NK-92 treated with Interleukin-12 subunit alpha and Interleukin-12 subunit beta, amount 100 ng/mL, for 24 hours (cell line): ENCODE measurements at regions not wholly inside any gene's neighbourhood (a gene's known extent, or its start where the extent isn't known, plus 50 kb on each side); places are given as distances from the start of the nearest gene placed in this dataset.
"Not testable (repeated sequence)": the region's sequence is repeated elsewhere in the genome, so short reads cannot be mapped to it uniquely, and the experiment has no call there.

ENCODE experiments used
- DNase-seq: peaks from one replicate; lab custom pipeline; 2025; lab: John Stamatoyannopoulos, UW

DNA sequence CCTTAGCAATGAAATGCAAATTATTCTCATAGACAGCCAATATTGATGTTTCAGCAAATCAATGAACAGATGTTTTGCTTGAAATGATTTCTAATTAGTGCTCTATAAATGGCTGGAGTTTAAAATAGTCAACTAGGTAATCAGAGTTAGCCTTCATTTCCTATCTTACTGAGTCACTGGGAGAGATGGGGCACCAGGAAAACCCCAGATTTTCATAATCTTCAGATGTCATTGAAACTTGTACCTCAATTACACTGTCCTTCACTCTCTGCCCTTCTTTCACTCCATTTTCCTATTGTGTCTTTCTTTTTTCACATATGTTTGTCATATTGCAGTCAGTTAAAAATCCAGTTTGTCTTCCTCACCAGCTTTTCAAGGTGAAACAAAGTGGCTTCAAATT is 92.7 kb downstream of the C12orf75 start:
- no peak for DNase-seq

DNA sequence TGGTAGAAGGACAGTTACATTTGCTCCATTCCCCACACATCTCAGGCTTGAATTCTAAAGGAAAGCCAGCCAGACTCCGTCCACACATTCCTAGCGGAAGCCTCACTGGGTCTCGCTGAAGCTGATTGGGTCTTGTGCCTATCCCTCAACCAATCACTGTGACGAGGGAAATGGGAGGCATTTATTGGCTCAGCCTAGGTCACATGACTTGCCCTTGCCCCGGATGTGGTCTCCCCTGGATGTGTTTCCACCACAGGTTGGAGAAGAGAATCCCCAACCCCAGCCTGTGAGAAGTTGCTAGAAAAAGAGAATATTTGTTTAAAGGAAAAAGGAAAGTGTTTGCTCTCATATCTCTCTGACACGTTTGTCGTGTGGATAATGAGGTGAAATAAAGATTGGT is 93.4 kb downstream of the C12orf75 start:
- no peak for DNase-seq

DNA sequence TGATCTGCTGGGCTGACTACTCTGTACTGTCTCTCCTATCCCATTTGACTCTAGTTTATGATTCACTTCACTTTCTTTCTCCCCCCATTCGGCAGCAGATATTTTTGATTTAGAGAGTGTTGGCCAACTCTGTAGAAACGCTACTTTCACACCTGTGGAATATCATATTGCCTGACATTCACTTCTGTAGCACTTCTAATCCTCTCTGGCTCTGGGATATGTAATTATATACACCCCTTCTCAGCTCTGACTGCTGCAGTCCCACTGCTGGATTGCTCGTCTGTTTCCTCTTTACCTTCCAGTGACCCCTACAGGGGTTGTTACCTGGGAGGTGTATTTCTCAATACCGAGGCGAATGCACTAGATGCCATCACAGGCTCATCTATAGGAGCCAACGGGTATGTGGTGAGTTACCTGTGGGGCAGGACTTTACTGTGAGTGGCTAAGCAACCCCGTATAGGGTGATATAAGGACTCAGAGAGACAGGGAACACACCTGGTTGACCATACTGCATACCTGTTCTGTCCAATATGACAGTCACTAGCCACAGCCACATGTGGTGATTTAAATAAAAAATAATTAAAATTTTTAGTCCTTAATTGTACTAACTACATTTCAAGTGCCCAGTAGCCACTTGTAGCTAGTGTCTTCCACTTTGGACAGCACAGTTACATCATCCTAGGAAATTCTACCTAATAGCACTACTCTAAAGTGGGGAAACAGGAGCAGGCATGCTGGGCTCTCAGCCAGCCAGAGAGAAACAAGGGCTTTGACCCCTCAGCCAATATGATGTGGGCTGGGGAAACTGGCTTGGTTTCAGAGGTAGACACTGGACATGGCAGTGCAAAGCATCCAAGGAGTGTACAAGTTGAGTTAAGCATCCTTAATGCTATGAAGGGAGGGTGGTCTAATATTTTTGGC is 95.0 kb downstream of the C12orf75 start:
- no peak for DNase-seq

DNA sequence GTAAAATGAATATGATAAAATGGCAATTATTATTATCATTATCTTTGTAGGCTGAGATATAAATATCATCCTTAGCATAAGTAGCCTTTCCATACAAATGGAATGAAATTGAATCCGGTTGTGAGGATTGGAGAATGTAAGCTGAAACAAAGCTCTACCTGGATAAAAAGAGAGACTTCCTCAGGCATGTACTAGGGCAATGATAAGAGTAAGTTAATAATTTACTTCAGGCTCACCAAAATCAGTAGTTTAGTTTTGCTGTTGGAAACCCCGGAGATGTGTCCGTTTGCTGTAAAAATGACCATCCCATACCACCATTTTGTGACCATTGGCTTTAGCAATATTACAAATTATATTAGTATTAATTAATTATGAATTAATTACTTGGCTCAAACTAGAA is 96.3 kb downstream of the C12orf75 start:
- DNase-seq, result no peak

DNA sequence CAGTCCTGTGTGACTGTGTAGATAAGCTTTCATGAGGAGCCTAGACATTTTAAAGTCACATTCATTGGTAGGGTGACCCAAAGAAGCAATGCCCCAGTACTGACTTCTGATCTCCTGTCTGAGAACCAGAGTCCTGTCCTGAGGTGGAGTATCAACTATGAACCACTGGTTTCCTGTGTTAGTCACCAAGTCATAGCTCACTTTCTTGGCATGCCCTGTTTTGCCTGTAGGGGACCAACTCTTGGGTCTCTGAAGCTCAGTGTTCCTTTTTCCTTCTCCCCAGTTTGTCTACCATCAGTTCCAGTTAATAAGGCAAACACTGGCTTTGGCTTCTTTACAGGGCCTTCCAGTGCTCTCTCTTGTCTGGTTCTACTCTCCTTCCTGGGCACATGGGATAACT is 97.4 kb downstream of the C12orf75 start:
- no peak for DNase-seq

DNA sequence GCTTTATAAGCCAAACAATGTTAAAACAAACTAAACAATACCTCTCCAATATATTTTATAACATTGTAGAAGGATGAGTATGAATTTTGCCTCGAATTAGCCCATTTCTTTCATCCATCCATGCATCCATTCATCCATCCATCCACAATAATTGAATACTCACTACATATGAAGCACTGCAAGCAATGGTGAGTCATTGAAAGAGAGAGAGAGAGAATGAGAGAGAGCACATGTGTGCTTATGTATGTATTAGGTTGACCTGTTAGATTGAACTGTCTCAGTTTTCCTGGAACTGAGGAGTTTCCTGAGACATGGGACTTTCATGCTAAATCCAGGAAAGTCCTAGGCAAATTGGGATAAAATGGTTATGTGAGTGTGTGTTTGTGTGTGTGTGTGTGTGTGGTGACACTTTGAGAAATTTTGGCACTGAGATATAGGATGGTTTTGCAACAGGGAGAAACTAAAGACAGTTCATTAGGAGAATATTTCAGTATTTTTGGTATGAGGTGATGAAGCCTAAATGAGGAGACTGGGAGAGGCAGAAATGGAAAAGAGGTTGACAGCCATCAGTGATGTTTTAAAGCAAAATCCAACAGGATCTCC is 98.4 kb downstream of the C12orf75 start:
- no peak for DNase-seq

DNA sequence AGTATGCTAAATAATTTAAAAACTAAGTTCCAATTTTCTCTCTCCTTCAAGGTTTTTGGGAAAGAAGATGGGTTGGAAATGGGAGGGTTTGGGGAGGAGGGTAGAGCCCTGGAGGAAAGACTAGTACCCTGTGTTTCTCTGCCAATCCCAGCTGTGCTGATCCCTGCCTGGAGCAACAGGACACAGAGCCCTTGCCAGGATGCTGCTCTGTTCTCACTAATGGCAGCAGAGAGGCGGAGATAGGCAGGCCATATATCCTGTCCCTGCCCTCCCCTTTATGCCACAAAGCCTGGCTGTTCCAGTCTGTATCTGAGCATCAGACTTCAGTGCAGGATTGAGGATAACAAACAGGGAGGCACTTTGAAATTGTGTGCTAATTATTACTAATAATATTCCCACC is 99.0 kb downstream of the C12orf75 start:
- DNase-seq, result no peak

DNA sequence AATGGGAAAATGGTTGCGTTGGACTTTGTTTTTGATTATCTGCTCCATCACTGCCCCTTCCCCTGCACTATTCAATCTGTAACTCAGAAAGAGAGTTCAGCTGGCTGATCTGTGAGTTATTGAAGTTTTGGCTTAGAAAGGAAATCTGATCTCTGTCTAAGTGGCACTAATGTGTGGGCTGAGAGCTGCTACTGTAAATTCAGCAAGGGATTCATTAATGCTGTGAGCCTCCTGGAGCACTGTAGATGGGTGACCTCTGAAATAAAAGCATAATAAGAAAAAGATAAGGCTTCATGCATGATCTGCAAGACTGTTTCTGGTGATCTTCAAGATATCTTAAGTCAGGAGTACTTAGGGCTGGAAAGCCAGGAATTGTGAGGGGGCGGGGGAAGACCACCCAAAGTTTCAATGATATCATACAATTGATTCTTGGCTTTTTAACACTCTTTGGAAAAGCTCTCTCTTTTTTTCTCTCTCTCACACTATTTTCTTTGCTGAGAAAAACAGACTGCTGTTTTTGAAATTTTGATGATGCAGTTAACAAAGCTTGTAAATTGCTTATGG is 101.1 kb downstream of the C12orf75 start:
- no peak for DNase-seq

DNA sequence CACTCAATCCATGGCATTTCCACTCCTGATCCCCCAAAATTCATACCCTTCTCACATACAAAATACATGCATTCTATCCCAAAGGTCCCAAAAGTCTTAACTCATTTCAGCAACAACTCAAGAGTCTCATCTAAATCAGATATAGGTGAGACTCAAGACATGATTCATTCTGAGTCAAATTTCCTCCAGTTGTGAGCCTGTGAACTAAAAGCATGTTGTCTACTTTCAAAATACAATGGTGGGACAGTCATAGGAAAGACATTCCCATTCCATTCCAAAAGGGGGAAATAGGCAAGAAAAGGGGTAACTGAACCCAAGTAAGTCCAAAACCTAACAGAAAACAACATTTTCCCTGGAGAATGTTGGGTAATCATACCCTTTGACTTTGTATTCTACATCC is 103.3 kb downstream of the C12orf75 start:
- DNase-seq, result no peak

DNA sequence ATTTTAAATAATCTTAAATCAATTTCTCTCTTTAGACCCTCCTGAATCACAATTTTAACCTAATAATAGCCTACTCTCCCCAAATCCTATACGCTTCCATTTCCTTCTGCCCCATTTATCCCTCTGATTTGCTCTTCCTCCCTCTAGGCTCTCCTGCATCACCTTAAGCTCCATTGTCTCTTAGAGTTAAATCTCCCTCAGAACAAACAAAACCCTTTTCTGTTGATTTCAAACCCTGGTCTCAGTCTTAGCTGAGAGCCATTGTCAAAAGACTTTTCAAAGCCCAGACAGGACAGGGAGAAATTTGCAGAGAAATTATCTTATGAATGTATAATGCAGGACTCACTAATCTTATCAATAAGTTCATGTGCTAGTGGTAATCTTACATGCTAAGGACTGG is 106.1 kb downstream of the C12orf75 start:
- no peak for DNase-seq

DNA sequence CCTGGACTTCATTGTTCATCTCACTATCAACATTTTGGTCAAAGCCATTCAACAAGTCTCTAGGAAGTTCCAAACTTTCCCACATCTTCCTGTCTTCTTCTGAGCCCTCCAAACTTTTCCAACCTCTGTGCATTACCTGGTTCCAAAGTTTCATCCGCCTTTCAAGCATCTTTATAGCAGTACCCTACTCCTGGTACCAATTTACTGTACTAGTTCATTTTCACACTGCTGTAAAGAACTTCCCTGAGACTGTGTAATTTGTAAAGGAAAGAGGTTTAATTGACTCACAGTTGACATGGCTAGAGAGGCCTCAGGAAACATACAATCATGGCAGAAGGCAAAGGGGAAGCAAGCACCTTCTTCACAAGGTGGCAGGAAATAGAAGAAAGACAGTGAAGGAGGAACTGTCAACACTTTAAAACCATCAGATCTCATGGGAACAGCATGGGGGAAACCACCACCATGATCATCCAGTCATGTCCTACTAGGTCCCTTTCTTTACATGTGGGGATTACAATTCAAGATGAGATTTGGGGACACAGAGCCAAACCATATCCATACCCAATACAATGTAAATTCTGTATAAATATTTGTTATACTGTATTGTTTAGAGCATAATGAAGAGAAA is 109.7 kb downstream of the C12orf75 start:
- DNase-seq, result no peak

DNA sequence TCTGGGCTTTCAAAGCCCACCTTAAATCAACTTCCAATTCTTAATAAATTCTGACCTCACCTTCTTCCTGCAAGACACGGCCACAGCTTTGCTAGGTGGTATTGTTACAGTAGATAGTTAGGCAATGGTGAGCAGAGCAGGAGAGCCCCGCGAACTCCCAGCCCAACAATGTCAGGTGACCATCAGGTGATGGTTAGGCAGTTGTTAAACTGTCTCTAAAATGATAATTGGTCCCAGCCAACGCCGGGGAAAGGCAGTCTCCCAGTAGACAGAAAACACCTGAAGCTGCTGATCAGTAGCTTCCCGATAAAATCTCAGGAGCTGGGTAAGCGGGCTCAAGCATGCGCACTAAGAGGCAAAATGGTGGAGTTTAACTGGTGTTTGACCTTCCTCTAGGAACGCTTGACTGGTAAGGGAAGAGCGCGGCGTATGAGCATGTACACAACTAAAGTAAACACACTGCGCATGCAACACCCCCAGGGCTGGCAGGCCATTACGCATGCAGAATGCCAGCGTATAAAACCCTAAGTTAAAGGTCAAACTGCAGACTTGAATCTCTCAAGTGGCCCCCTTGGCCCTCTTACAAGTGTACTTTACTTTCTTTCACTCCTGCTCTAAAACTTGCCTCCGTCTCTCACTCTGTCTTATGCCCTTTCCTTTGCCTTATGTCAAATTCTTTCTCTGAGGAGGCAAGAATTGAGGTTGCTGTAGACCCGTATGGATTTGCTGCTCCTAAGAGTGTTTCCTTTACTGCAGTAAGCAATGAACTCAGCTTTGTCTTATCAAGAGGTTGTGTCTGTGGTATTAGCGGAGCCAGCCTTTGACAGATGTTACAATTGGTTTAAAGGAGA is 113.5 kb downstream of the C12orf75 start:
- DNase-seq, result no peak

DNA sequence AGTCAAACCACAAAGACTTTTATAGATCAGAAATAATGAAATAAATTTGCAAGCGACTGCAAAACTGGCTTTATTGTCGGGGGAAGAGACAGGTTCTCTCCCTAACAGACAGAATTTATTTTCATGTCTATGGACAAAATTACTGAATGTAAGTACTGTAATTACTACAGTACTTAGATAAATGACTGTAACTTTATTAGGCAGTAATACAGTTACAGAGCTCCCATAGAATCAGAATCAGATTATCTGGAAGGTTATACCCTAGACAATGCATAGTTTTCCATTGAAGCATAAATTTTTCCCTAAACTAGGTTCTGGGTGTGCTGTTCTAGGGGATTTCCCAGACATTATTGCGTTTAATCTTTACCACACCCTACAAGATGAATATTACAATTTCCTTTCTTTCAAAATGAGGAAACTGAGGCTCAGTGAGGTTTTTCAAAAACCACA is 114.2 kb downstream of the C12orf75 start:
- no peak for DNase-seq

DNA sequence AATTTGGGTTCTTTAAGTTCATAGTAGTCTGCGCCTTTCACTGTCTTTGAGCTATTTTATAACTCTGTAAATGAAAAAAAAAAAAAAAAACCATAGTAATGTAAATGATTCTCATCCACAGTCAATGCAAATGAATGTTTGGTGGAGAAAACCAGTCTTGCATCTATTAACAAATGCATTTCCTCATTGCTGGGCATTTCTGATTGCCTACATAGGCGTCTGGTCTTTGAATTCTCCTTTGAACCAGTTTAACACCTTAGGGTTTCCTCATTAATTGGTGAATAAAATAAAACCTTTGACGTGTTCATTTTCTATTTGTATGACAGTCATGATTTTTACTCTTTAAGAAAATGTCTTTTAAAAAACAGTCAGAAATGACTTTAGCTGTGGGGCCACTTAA is 114.8 kb downstream of the C12orf75 start:
- DNase-seq, result no peak

DNA sequence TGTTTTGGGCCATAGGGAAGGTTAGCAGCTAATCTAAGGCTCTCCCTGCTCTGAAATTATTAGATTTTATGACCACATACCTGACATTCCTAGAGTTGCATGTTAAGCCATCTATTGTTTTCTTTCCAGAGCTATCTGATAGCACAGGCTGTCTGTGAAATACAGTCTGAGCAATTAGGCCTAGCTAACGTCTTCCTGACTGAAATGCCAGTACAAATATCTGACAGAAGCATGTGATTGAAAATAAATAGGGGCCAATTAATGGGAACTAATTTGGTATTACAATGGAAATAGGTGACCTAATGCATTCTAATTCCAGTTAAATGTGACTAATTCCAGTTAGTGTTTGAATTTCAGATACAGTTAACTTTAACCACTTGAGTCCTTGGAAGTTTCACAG is 115.2 kb downstream of the C12orf75 start:
- no peak for DNase-seq

DNA sequence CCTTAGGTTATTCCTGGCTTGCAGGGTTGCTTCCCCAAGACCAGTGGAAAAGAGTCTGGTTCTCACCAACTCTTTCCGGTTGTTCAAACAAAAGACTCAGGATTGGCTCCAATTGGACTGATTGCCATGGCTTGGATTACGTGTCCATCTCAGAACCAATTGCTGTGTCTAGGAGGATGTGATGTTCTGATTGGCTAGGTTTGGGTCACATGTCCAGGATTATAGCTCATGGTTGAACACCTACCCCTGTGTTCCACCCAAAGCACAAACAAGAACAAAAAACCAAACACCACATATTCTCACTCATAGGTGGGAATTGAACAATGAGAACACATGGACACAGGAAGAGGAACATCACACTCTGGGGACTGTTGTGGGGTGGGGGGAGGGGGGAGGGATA is 116.0 kb downstream of the C12orf75 start:
- not testable (repeated sequence) for DNase-seq

DNA sequence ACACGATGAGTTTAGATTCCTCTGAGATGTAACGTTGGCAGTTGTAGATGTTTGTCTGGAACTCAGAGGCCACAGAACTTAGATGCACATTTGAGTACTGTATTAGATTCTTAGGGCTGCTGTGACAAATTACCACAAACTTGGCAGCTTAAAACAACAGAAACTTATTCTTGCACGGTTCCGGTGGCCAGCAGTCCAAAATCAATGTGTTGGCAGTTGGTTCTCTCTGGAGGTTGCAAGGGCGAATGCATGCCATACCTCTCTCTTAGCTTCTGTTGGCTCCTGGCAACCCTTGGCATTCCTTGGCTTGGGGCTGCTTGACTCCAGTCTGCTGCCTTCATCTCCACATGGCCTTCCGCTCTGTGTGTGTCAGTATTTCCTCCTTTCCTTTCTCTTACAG is 118.9 kb downstream of the C12orf75 start:
- DNase-seq, result no peak

DNA sequence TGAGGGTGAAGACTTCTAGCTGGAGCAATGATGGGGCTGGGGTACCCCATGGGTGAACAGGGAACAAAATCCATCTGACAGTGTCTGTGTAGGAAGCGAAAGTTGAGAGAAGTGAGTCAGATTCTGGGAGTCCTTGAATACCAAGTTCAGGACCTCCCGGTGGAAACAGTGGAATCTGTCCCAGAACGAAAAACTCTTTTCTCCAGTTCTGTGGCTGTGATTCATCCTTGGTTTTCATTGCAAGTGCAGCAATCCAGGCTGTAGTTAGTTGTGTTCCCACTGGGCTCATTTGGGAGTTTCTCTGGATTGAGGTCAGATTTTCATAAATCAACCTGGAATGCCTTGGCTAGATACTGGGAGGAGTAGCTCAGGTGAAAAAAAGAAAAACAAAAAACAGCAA is 120.7 kb downstream of the C12orf75 start:
- DNase-seq, result no peak

DNA sequence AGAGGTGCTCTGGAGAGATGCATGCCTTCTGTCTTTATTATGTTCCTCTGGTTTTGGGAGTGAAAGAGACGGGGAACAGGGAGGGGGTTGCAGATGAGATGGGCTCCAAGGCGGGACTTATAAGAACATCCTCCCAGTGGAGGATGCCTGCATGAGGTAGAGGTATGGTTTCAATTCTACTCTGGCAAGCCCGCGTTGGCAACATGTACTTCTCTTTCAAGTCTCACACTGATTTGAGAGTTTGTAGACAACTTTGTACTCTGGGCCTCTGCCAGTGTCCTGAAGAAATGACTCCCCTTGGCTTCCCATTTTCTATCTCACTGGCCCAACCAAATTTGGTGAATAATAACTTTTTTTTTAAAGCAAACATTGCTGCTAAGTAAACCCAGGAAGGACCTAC is 121.3 kb downstream of the C12orf75 start:
- DNase-seq, result no peak

DNA sequence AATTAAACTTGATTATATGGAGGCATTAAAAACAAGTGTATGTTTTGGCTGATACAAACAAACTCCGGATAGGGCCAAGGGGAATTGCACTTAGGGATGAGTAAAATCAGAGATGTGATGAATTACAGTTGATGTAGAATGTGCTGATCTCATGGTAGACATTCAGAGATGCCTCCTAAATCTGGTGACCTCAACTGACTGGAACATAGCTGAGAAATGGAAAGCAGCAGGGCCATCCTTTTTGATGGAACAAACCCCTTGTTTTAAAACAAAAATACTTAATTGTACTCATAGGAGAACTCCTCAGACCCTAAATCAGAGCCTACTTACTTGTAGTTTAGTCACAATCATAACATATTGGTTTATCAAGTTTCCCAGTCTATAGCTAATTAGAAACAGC is 122.8 kb downstream of the C12orf75 start:
- DNase-seq, result no peak

DNA sequence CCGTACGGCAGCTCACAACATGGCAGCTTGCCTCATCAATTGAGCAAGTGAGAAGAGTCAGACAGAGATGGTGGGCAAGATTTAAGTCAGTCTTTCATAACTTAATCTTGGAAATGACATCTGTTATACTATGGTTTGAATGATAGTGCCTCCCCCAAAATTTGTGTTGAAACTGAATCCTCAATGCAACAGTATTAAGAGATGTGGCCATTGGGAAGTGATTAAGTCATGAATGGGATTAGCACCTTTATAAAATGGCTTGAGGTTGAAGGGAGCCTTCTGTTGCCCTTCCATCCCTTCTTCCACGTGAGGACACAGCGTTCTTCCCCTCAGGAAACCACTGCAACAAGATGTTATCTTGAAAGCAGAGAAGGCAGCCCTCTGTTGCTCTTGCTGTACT is 124.2 kb downstream of the C12orf75 start:
- DNase-seq, result no peak

DNA sequence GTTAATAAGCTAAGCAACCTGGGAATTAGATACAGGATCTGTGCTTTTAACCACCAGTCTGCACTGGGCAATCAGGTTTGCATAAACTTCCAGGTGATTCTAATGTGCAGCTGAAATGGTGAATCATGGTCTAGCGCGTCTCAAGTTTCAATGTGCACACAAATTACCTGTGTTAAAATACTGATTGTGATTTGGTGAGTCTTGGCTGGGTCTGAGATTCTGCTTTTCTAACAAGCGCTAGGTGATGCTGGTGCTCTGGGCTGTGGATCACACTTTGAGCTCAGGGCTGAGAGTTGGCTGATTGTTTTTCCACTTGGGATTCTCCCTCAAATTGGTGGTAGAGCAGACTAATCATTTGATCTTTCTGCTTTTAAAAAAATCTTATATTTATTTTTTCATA is 124.8 kb downstream of the C12orf75 start:
- no peak for DNase-seq
